ENCODE measurements at regions not wholly inside any gene's neighbourhood (a gene's known extent, or its start where the extent isn't known, plus 50 kb on each side); places are given as distances from the start of the nearest gene placed in this dataset.

- no peak overlapping the region for H3K9ac ChIP-seq (ENCODE audit: extremely low read depth, low read length, poor library complexity, severe bottlenecking)
- no peaks in the 10 kb centered on the region for H3K9me3 ChIP-seq (ENCODE audit: control insufficient read depth, low read length)
- no peaks in the 10 kb centered on the region for H3K4me1 ChIP-seq (ENCODE audit: control insufficient read depth, insufficient read depth, low read length)
- TF ChIP-seq, protein P1, sequence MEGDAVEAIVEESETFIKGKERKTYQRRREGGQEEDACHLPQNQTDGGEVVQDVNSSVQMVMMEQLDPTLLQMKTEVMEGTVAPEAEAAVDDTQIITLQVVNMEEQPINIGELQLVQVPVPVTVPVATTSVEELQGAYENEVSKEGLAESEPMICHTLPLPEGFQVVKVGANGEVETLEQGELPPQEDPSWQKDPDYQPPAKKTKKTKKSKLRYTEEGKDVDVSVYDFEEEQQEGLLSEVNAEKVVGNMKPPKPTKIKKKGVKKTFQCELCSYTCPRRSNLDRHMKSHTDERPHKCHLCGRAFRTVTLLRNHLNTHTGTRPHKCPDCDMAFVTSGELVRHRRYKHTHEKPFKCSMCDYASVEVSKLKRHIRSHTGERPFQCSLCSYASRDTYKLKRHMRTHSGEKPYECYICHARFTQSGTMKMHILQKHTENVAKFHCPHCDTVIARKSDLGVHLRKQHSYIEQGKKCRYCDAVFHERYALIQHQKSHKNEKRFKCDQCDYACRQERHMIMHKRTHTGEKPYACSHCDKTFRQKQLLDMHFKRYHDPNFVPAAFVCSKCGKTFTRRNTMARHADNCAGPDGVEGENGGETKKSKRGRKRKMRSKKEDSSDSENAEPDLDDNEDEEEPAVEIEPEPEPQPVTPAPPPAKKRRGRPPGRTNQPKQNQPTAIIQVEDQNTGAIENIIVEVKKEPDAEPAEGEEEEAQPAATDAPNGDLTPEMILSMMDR (conservative IDR thresholded peaks at IDR 0.05): no peak
- DNase-seq: no peak
- Mint-ChIP-seq H3K27ac (no peak overlapping the region), H3K4me1 (no peaks in the 10 kb centered on the region), H3K9me3 (no peaks in the 10 kb centered on the region), H3K4me3 (no peak overlapping the region), H3K27me3 (ENCODE audit: insufficient read depth) (no peaks in the 10 kb centered on the region), H3K36me3 (ENCODE audit: low read depth) (no peaks in the 10 kb centered on the region)
- no peaks in the 10 kb centered on the region for H3K36me3 ChIP-seq (ENCODE audit: control insufficient read depth, insufficient read depth, low read length)
- H3K27ac ChIP-seq (ENCODE audit: low read depth, low read length): no peak overlapping the region
- no peak overlapping the region for H3K4me3 ChIP-seq (ENCODE audit: low read length)
- H3K27me3 ChIP-seq (ENCODE audit: control insufficient read depth, insufficient read depth, low read length, poor library complexity, severe bottlenecking): no peaks in the 10 kb centered on the region
These were observed 598.5 kb upstream of the PITX2 start for GRCh38 chr4:111221371-111221770.

DNA sequence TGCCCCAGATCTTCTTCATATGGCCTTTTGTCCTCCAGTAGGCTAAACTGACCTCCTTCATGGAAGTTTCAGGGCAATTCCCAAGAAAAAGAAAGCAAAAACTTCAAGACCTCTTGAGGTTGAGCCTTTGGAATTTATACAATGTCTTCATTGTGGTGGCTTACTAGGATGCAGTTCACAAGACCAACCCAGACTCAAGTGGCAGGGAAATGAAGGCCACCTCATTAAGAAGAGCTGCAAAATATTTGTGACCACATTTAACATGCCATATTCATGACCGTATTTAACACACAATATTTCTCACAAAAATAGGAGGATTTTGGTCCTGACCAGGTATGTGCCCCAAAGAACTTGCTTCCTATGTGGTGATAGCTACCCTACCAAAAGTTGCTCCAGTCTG lies 605.5 kb upstream of the PITX2 start:
- Mint-ChIP-seq H3K27ac (no peak overlapping the region), H3K9me3 (no peaks in the 10 kb centered on the region), H3K4me1 (no peaks in the 10 kb centered on the region), H3K27me3 (ENCODE audit: insufficient read depth) (no peaks in the 10 kb centered on the region), H3K4me3 (no peak overlapping the region), H3K36me3 (ENCODE audit: low read depth) (no peaks in the 10 kb centered on the region)
- TF ChIP-seq, protein P1 (conservative IDR thresholded peaks at IDR 0.05): no peak
- Histone ChIP-seq H3K27ac (ENCODE audit: low read depth, low read length) (no peak overlapping the region), H3K4me1 (ENCODE audit: control insufficient read depth, insufficient read depth, low read length) (no peaks in the 10 kb centered on the region), H3K36me3 (ENCODE audit: control insufficient read depth, insufficient read depth, low read length) (no peaks in the 10 kb centered on the region), H3K9ac (ENCODE audit: extremely low read depth, low read length, poor library complexity, severe bottlenecking) (no peak overlapping the region), H3K4me3 (ENCODE audit: low read length) (no peak overlapping the region), H3K27me3 (ENCODE audit: control insufficient read depth, insufficient read depth, low read length, poor library complexity, severe bottlenecking) (no peaks in the 10 kb centered on the region), H3K9me3 (ENCODE audit: control insufficient read depth, low read length) (no peaks in the 10 kb centered on the region)
- no peak for DNase-seq
- 83 to 91% methylated on average over 1 of the region's 1 CpG for WGBS, 2 experiments (ENCODE audit: insufficient coverage in 1 of 2, insufficient read length in 1 of 2)

DNA sequence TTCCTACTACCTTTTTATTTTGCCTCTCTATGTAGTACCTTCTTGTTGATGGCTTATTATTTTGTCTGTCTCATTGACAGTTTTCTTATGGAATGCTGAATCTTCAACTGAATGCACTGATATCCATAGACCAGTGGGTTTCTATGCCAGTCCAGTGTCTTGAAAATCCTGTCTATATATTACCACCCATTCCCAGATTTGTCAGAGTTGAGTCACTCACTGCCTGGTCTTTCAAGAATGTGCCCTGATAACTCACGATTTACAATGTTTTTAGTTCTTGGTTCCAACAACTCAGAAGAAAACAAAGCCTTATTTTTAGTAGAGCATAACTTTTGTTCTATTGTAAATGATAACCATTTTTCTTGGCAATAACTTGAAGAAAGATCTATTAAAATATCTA lies 606.0 kb upstream of the PITX2 start:
- Histone ChIP-seq H3K36me3 (ENCODE audit: control insufficient read depth, insufficient read depth, low read length) (no peaks in the 10 kb centered on the region), H3K4me1 (ENCODE audit: control insufficient read depth, insufficient read depth, low read length) (no peaks in the 10 kb centered on the region), H3K27me3 (ENCODE audit: control insufficient read depth, insufficient read depth, low read length, poor library complexity, severe bottlenecking) (no peaks in the 10 kb centered on the region), H3K9ac (ENCODE audit: extremely low read depth, low read length, poor library complexity, severe bottlenecking) (no peak overlapping the region), H3K9me3 (ENCODE audit: control insufficient read depth, low read length) (no peaks in the 10 kb centered on the region), H3K4me3 (ENCODE audit: low read length) (no peak overlapping the region), H3K27ac (ENCODE audit: low read depth, low read length) (no peak overlapping the region)
- no peak overlapping the region for H3K27ac Mint-ChIP-seq
- no peak for DNase-seq
- no peaks in the 10 kb centered on the region for H3K9me3 Mint-ChIP-seq
- TF ChIP-seq, protein P1 (conservative IDR thresholded peaks at IDR 0.05): no peak
- 71 to 80% methylated on average over 1 of the region's 1 CpG for WGBS, 2 experiments (ENCODE audit: insufficient coverage in 1 of 2, insufficient read length in 1 of 2)
- H3K27me3 Mint-ChIP-seq (ENCODE audit: insufficient read depth): no peaks in the 10 kb centered on the region
- H3K36me3 Mint-ChIP-seq (ENCODE audit: low read depth): no peaks in the 10 kb centered on the region
- no peaks in the 10 kb centered on the region for H3K4me1 Mint-ChIP-seq
- no peak overlapping the region for H3K4me3 Mint-ChIP-seq
